ENCODE measurements at regions not wholly inside any gene's neighbourhood (a gene's known extent, or its start where the extent isn't known, plus 50 kb on each side); places are given as distances from the start of the nearest gene placed in this dataset.
"Not testable (repeated sequence)": the region's sequence is repeated elsewhere in the genome, so short reads cannot be mapped to it uniquely, and the experiment has no call there.

GRCh38 chr7:81158189-81158588, 239.3 kb upstream of the SEMA3C start:
- intact Hi-C loops (cut with DNase I) = no loop called here
- no peaks in the 10 kb centered on the region for H3K9me3 ChIP-seq
- 80% methylated on average over 3 of the region's 3 CpGs for WGBS
- H3K27ac ChIP-seq (replicated peaks in 1 of 4) = no peak overlapping the region
- H3K27me3 ChIP-seq = no peaks in the 10 kb centered on the region
- DNase-seq (ENCODE audit: extremely low spot score) = no peak
- H3K36me3 ChIP-seq = no peaks in the 10 kb centered on the region
- H3K4me3 ChIP-seq = no peak overlapping the region
- TF ChIP-seq POLR2AphosphoS5 (IDR thresholded peaks at IDR 0.05) (no peak), POLR2A (IDR thresholded peaks at IDR 0.05; ENCODE audit: low read depth) (no peak), CTCF (IDR thresholded peaks at IDR 0.05) (no peak), EP300 (IDR thresholded peaks at IDR 0.05) (no peak)
- H3K4me1 ChIP-seq = no peaks in the 10 kb centered on the region

DNA sequence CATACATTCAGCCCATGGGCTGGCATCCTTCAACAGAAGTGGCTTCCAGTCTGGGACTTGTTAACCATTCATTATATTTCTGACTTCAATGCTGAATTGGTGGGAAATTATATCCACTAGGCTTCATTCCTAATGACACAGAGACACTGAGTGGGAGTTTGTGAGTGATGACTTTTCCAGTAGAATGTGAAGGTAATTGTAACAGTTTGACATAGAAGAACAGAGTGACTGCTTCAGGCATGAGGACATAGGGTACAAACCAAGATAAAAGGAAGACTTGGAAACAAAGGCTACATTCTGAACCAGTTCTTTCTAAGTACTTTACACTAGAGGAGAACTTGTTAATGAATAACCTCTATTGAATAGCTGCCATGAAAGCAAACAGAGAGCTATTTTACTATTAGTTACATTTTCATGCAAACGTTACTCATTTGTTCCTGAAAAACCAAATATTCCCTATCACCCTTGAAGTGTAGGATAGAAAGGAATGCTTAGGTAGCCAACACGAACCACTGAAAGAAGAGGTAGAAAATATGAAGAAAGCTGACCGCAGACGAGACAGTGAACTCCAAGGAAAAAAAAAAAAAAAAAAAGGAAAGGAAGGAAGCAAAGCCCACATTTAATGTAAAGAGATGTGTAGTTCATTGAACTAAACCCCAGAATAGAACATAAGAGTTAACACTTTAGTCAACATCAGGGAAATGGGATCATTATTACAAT, 237.0 kb upstream of the SEMA3C start:
- Histone ChIP-seq H3K4me3 (no peak overlapping the region), H3K4me1 (no peaks in the 10 kb centered on the region), H3K9me3 (no peaks in the 10 kb centered on the region), H3K27me3 (no peaks in the 10 kb centered on the region), H3K36me3 (no peaks in the 10 kb centered on the region), H3K27ac (replicated peaks in 1 of 4) (no peak overlapping the region)
- no peak for DNase-seq (ENCODE audit: extremely low spot score)
- WGBS = 68% methylated on average over 4 of the region's 4 CpGs
- intact Hi-C loops (cut with DNase I) = no loop called here
- TF ChIP-seq POLR2A (IDR thresholded peaks at IDR 0.05; ENCODE audit: low read depth) (no peak), CTCF (IDR thresholded peaks at IDR 0.05) (no peak), EP300 (IDR thresholded peaks at IDR 0.05) (no peak)

DNA sequence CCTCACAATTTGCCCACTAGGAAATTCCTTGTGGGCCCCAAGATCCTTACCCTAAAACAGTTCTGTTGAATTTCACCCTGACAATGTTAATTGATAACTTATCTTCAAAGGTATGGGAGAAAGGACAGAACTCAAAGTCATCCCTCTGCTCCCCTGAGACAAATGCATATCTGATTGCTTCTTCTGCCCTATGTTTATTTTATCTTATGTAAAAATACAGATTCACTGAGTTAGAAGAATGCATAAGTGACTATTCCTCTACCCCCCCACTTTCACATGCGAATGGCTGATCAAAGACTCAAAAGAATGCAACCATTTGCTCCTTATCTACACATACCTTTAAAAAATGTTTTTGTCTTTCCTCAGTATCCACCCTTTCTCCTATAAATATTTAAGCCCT, 235.7 kb upstream of the SEMA3C start:
- Histone ChIP-seq H3K27me3 (no peaks in the 10 kb centered on the region), H3K9me3 (no peaks in the 10 kb centered on the region), H3K4me3 (no peak overlapping the region), H3K27ac (replicated peaks in 1 of 4) (no peak overlapping the region), H3K36me3 (no peaks in the 10 kb centered on the region), H3K4me1 (no peaks in the 10 kb centered on the region)
- no peak for DNase-seq (ENCODE audit: extremely low spot score)
- TF ChIP-seq EP300 (IDR thresholded peaks at IDR 0.05) = no peak
- TF ChIP-seq CTCF (IDR thresholded peaks at IDR 0.05) = no peak
- no peak for TF ChIP-seq POLR2AphosphoS5 (IDR thresholded peaks at IDR 0.05)
- no peak for TF ChIP-seq POLR2A (IDR thresholded peaks at IDR 0.05; ENCODE audit: low read depth)
- WGBS = 78% methylated on average over 1 of the region's 1 CpG
- intact Hi-C loops (cut with DNase I) = no loop called here

DNA sequence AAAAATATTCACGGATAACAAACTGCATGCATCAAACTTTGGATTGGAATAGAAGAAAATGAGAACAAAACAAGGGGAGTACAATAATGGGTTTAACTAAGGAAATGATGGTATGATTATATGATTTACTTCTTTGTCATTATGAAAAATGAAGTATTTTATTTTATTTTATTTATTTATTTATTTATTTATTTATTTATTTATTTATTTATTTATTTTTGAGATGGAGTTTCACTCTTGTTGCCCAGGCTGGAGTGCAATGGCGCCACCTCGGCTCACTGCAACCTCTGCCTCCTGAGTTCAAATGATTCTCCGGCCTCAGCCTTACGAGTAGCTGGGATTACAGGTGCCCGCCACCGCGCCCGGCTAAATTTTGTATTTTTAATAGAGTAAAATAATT, 234.1 kb upstream of the SEMA3C start:
- WGBS = 98% methylated on average over 9 of the region's 9 CpGs

DNA sequence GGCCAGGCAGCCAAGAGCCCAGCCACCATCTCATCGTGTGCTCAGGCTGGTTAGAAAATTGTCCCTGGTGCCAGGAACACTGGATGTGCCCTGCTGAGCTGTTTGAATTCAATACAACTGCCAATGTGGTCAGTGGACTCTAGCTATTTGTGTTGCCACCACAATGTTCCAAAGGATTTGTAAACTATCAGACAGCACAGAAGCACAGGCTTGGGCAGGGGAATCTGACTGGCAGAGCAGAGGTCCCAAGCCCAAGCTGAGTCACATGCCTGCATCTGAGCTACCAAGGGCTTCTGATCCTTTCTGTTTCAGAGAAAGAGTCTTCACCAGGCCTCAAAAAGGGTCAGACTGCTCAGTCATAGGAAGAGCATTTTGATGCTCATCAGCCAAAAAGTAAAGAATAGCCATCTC, 232.1 kb upstream of the SEMA3C start:
- no peak overlapping the region for H3K27ac ChIP-seq (replicated peaks in 1 of 4)
- H3K36me3 ChIP-seq = no peaks in the 10 kb centered on the region
- H3K27me3 ChIP-seq = no peaks in the 10 kb centered on the region
- no peaks in the 10 kb centered on the region for H3K9me3 ChIP-seq
- no peak overlapping the region for H3K4me3 ChIP-seq
- TF ChIP-seq EP300 (IDR thresholded peaks at IDR 0.05) (no peak), POLR2AphosphoS5 (IDR thresholded peaks at IDR 0.05) (no peak), POLR2A (IDR thresholded peaks at IDR 0.05; ENCODE audit: low read depth) (no peak), CTCF (IDR thresholded peaks at IDR 0.05) (no peak)
- H3K4me1 ChIP-seq = no peaks in the 10 kb centered on the region
- DNase-seq (ENCODE audit: extremely low spot score) = no peak
- intact Hi-C loops (cut with DNase I) = no loop called here
- WGBS = 56% methylated on average over 1 of the region's 1 CpG

More for the DNA sequence above, 234.1 kb upstream of the SEMA3C start:
- H3K27ac ChIP-seq (replicated peaks in 1 of 4); H3K4me1 ChIP-seq; H3K36me3 ChIP-seq; H3K9me3 ChIP-seq; DNase-seq (ENCODE audit: extremely low spot score); H3K27me3 ChIP-seq; H3K4me3 ChIP-seq; intact Hi-C loops (cut with DNase I): not testable (repeated sequence)

Measured in esophagus muscularis mucosa (tissue), 4 donors.